ENCODE measurements at regions not wholly inside any gene's neighbourhood (a gene's known extent, or its start where the extent isn't known, plus 50 kb on each side); places are given as distances from the start of the nearest gene placed in this dataset.

DNA sequence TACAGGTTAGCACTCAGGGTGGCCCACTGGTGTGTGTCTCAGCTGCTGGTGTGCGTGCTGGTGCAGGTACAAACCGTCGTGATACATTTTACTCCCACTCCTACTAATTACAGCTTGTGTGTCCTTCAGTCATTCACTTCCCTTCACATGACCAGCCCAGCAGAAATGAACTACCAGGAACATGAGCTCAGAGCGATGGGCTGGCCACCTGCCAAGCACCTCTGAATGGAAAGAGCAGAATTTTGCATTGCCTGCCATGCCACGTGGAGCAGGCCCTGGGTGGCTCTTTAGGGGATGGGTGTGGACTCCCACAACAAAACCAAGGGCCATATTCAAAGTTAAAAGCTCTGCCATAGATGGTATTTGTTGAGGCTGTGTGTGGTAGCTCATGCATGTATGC, 58.9 kb upstream of the PGM2 start:
- peaks cover 2% of the 10 kb centered on the region for H3K27me3 Mint-ChIP-seq (ENCODE audit: insufficient read depth)
- H3K36me3 Mint-ChIP-seq (ENCODE audit: low read depth) = no peaks in the 10 kb centered on the region
- 88 to 91% methylated on average over 4 to 5 of the region's 5 CpGs for WGBS, 2 experiments (ENCODE audit: insufficient coverage in 1 of 2, insufficient read length in 1 of 2)
- Histone ChIP-seq H3K4me1 (ENCODE audit: control insufficient read depth, insufficient read depth, low read length) (no peaks in the 10 kb centered on the region), H3K27me3 (ENCODE audit: control insufficient read depth, insufficient read depth, low read length, poor library complexity, severe bottlenecking) (no peaks in the 10 kb centered on the region), H3K36me3 (ENCODE audit: control insufficient read depth, insufficient read depth, low read length) (no peaks in the 10 kb centered on the region), H3K9me3 (ENCODE audit: control insufficient read depth, low read length) (no peaks in the 10 kb centered on the region), H3K9ac (ENCODE audit: extremely low read depth, low read length, poor library complexity, severe bottlenecking) (no peak overlapping the region), H3K27ac (ENCODE audit: low read depth, low read length) (no peak overlapping the region), H3K4me3 (ENCODE audit: low read length) (no peak overlapping the region)
- no peak for DNase-seq
- H3K9me3 Mint-ChIP-seq = no peaks in the 10 kb centered on the region
- H3K27ac Mint-ChIP-seq = no peak overlapping the region
- H3K4me1 Mint-ChIP-seq = peaks cover 3% of the 10 kb centered on the region
- no peak overlapping the region for H3K4me3 Mint-ChIP-seq
- TF ChIP-seq, protein P1, sequence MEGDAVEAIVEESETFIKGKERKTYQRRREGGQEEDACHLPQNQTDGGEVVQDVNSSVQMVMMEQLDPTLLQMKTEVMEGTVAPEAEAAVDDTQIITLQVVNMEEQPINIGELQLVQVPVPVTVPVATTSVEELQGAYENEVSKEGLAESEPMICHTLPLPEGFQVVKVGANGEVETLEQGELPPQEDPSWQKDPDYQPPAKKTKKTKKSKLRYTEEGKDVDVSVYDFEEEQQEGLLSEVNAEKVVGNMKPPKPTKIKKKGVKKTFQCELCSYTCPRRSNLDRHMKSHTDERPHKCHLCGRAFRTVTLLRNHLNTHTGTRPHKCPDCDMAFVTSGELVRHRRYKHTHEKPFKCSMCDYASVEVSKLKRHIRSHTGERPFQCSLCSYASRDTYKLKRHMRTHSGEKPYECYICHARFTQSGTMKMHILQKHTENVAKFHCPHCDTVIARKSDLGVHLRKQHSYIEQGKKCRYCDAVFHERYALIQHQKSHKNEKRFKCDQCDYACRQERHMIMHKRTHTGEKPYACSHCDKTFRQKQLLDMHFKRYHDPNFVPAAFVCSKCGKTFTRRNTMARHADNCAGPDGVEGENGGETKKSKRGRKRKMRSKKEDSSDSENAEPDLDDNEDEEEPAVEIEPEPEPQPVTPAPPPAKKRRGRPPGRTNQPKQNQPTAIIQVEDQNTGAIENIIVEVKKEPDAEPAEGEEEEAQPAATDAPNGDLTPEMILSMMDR (conservative IDR thresholded peaks at IDR 0.05) = no peak

DNA sequence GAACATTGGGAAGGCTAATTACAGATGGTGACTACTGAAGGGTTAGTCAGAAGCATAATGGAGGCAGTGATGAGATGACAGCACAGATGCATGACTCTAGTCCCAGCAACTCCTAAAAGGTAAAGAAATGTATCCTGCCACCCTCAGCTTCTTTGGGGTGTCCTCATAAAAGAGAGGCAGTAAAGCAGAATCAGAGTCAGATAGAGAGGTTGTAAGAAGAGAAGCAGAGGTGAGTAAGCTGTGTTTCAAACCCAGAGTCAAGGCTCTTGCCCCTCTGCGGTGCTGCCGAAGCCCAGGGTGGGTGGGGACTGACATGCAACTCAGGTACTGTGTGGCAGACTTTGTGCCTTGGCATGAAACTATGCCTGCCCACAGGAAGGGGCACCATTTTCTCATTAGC, 59.5 kb upstream of the PGM2 start:
- H3K9me3 Mint-ChIP-seq = no peaks in the 10 kb centered on the region
- H3K27ac Mint-ChIP-seq = no peak overlapping the region
- H3K9ac ChIP-seq (ENCODE audit: extremely low read depth, low read length, poor library complexity, severe bottlenecking) = no peak overlapping the region
- no peak for DNase-seq
- H3K4me3 Mint-ChIP-seq = no peak overlapping the region
- H3K4me3 ChIP-seq (ENCODE audit: low read length) = no peak overlapping the region
- no peaks in the 10 kb centered on the region for H3K36me3 ChIP-seq (ENCODE audit: control insufficient read depth, insufficient read depth, low read length)
- no peaks in the 10 kb centered on the region for H3K27me3 Mint-ChIP-seq (ENCODE audit: insufficient read depth)
- TF ChIP-seq, protein P1 (conservative IDR thresholded peaks at IDR 0.05) = no peak
- H3K4me1 ChIP-seq (ENCODE audit: control insufficient read depth, insufficient read depth, low read length) = no peaks in the 10 kb centered on the region
- H3K36me3 Mint-ChIP-seq (ENCODE audit: low read depth) = no peaks in the 10 kb centered on the region
- H3K27me3 ChIP-seq (ENCODE audit: control insufficient read depth, insufficient read depth, low read length, poor library complexity, severe bottlenecking) = no peaks in the 10 kb centered on the region
- 87 to 100% methylated on average over 2 of the region's 2 CpGs for WGBS, 2 experiments (ENCODE audit: insufficient coverage in 1 of 2, insufficient read length in 1 of 2)
- H3K9me3 ChIP-seq (ENCODE audit: control insufficient read depth, low read length) = no peaks in the 10 kb centered on the region
- no peak overlapping the region for H3K27ac ChIP-seq (ENCODE audit: low read depth, low read length)
- peaks cover 3% of the 10 kb centered on the region for H3K4me1 Mint-ChIP-seq

DNA sequence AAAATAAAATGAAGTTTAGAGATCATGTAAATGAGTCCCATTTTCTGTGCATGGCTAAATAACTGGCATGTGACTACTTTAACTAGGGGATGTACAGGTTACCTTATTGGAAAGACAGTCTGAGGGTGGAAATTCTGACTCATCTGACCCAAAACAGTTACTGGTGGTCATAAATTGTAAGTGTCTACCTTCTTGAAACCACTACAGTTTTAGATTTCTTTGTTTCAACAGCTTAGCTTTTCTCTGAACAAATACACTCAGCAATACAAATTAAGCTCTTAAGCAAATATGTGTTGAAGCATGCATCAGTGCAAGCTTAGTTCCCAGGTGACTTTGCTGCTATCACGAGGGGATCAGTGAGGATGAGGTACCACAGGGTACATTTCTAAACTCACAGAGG, 60.7 kb upstream of the PGM2 start:
- no peaks in the 10 kb centered on the region for H3K36me3 Mint-ChIP-seq (ENCODE audit: low read depth)
- Histone ChIP-seq H3K4me1 (ENCODE audit: control insufficient read depth, insufficient read depth, low read length) (no peaks in the 10 kb centered on the region), H3K9me3 (ENCODE audit: control insufficient read depth, low read length) (no peaks in the 10 kb centered on the region), H3K27me3 (ENCODE audit: control insufficient read depth, insufficient read depth, low read length, poor library complexity, severe bottlenecking) (no peaks in the 10 kb centered on the region), H3K9ac (ENCODE audit: extremely low read depth, low read length, poor library complexity, severe bottlenecking) (no peak overlapping the region), H3K27ac (ENCODE audit: low read depth, low read length) (no peak overlapping the region), H3K36me3 (ENCODE audit: control insufficient read depth, insufficient read depth, low read length) (no peaks in the 10 kb centered on the region), H3K4me3 (ENCODE audit: low read length) (no peak overlapping the region)
- TF ChIP-seq, protein P1 (conservative IDR thresholded peaks at IDR 0.05) = no peak
- H3K9me3 Mint-ChIP-seq = no peaks in the 10 kb centered on the region
- no peak overlapping the region for H3K27ac Mint-ChIP-seq
- no peak overlapping the region for H3K4me3 Mint-ChIP-seq
- 96 to 100% methylated on average over 1 of the region's 1 CpG for WGBS, 2 experiments (ENCODE audit: insufficient coverage in 1 of 2, insufficient read length in 1 of 2)
- no peaks in the 10 kb centered on the region for H3K27me3 Mint-ChIP-seq (ENCODE audit: insufficient read depth)
- no peak for DNase-seq
- peaks cover 3% of the 10 kb centered on the region for H3K4me1 Mint-ChIP-seq
